HL-60 (cell line): ENCODE measurements at regions not wholly inside any gene's neighbourhood (a gene's known extent, or its start where the extent isn't known, plus 50 kb on each side); places are given as distances from the start of the nearest gene placed in this dataset.

Experiments
- DNase-seq, 2 experiments: peaks; one replicate each; pipeline ENCODE4 v3.0.0-alpha.2; 2010 to 2020; ENCODE audit warnings: low read depth in 1 of 2, low spot score in 1 of 2
- H3K27ac ChIP-seq: fragments of 250-450 bp; sonication (Bioruptor Pico); replicated peaks from 2 replicates; pipeline ENCODE4 v1.5.1; 2020; ENCODE audit warnings: mild to moderate bottlenecking, moderate library complexity
- H3K27me3 ChIP-seq: fragments of 250-450 bp; sonication (Bioruptor Pico); 2 replicates; pipeline ENCODE4 v1.5.1; 2021; ENCODE audit warnings: mild to moderate bottlenecking, moderate library complexity; ENCODE audit not compliant: insufficient read depth, poor library complexity, severe bottlenecking
- H3K4me3 ChIP-seq: replicated peaks from 2 replicates; pipeline ENCODE4 v1.5.1; 2011; ENCODE audit warnings: mild to moderate bottlenecking, control low read depth, low read length; ENCODE audit not compliant: insufficient read depth
- CTCF ChIP-seq: IDR thresholded peaks from one replicate; pipeline ENCODE4 v1.5.1; 2011; ENCODE audit warnings: low read length, control low read depth, inconsistent platforms; ENCODE audit not compliant: insufficient read depth
- GABPA ChIP-seq: IDR thresholded peaks from 2 replicates; pipeline ENCODE4 v1.6.1; 2012; ENCODE audit warnings: low read depth
- POLR2AphosphoS5 ChIP-seq: IDR thresholded peaks from 2 replicates; pipeline ENCODE4 v1.6.1; 2012; ENCODE audit warnings: low read depth
- REST ChIP-seq: IDR thresholded peaks from 2 replicates; pipeline ENCODE4 v1.6.1; 2012; ENCODE audit warnings: low read depth; ENCODE audit not compliant: insufficient replicate concordance
- SPI1 ChIP-seq: IDR thresholded peaks from 2 replicates; pipeline ENCODE4 v1.6.1; 2012; ENCODE audit warnings: low read depth, mild to moderate bottlenecking, borderline replicate concordance

DNA sequence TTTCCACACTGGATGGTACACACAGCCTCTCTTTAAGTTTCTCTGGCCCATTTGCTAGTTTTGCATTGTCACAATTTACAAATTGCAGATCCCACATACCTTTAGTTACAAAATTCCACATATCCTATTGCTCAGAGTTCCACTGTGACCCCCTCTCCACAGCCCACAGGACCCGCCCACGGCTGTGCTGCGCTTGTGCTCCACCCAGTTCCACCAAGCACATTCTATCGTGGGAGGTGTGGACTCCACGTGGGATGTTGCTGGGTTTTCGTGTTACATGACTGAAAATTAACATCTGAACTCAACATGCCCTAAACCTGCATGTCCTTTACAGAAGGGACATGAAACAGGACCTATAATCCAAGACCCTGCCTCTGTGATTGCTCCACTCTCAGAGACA is 423.0 kb downstream of the IRS2 start:
- Histone ChIP-seq H3K27me3 (no peaks in the 10 kb centered on the region), H3K4me3 (no peak overlapping the region), H3K27ac (no peak overlapping the region)
- no peak for DNase-seq
- no peak for TF ChIP-seq SPI1
- no peak for TF ChIP-seq POLR2AphosphoS5
- TF ChIP-seq CTCF: no peak
- TF ChIP-seq REST: no peak
- no peak for TF ChIP-seq GABPA

- H3K4me3 ChIP-seq: no peak overlapping the region
- H3K27me3 ChIP-seq: no peaks in the 10 kb centered on the region
- TF ChIP-seq POLR2AphosphoS5 (no peak), REST (no peak), SPI1 (no peak), CTCF (no peak), GABPA (no peak)
- peak overlapping the region; percentile 29 for H3K27ac ChIP-seq
- no peak for DNase-seq
These were observed 423.8 kb downstream of the IRS2 start for GRCh38 chr13:109362616-109363015.

DNA sequence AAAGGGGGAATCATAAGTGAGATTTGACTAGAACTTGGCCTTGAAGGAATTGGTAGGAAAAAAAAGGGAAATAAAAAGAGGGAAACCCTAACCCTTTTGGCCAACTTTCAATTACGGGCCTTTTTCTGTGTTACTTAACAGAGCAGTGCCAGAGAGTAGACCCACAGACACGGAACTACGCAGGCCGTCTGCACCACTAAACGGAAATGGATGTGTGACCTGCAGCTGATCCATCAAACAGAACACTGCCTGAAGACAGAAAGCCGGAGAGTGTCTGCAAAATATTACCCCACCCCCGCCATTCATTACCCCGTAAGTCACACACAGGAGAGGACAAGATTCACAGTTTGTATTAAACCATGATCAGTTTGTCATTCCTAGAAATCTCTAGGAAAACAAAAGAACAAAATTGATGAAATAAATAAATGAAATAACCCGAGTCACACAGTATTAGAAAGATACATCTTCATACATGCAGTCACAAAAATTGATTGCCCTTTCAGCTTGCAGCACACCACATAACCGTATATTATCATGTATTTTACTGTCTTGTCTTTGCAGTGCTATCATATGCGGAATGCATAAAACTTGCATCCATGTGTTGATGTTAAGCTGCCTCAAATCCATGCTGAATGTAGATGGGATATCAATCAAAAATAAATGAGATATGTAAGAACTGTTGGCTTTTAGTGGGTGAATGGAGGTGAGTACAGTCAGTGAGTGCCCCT is 424.7 kb downstream of the IRS2 start:
- no peak overlapping the region for H3K4me3 ChIP-seq
- peak; percentile 79 for TF ChIP-seq GABPA
- peak; percentile 43; the same call in 1 of the 2 replicates for TF ChIP-seq SPI1
- no peak for TF ChIP-seq CTCF
- no peak for TF ChIP-seq REST
- TF ChIP-seq POLR2AphosphoS5: peak; percentile 50; the same call in 1 of the 2 replicates
- DNase-seq: peak; percentile 41 to 96
- peak overlapping the region; percentile 34 for H3K27ac ChIP-seq
- no peaks in the 10 kb centered on the region for H3K27me3 ChIP-seq
